ENCODE measurements at regions not wholly inside any gene's neighbourhood (a gene's known extent, or its start where the extent isn't known, plus 50 kb on each side); places are given as distances from the start of the nearest gene placed in this dataset.
A peak's percentile ranks its signal among the peaks of the same experiment; 100 is the strongest.

DNA sequence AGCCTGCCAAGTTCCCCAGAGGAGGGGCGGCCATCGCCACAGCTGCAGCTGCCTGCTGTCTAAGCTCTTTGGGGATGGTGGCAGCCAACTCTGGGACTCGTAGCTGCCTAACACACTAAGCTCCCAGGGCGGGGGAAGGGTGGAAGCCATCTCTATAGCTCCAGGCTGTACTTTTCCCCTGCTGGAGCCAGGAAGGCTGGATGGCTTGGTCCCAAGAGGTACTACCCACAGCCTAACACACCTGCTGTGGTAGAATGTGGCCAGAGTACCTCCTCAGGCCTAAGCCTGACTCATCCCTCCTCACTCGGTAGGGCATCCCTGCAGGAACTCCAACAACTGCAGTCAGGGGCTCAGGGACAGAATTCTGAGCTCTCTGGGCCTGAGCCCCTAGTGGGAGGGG lies 151.7 kb upstream of the TAC1 start:
- Mint-ChIP-seq H3K4me3 (no peak overlapping the region), H3K27me3 (ENCODE audit: low read depth in 3 of 3) (no peaks in the 10 kb centered on the region), H3K27ac (peak overlapping the region in 1 of 7 donors; percentile 46), H3K36me3 (no peaks in the 10 kb centered on the region), H3K4me1 (no peaks in the 10 kb centered on the region), H3K9me3 (peaks cover 2 to 15% (median 9%) of the 10 kb centered on the region in 7 donors)
- peaks cover 12 to 13% of the 10 kb centered on the region in 2 donors for H3K9me3 ChIP-seq (replicated peaks in 1 of 2; ENCODE audit: control insufficient read depth in 1 of 2, insufficient read depth in 1 of 2, low read length in 2 of 2)
- H3K4me3 ChIP-seq (replicated peaks in 1 of 3; ENCODE audit: low read depth in 2 of 3, low read length in 3 of 3), result no peak overlapping the region
- no peaks in the 10 kb centered on the region for H3K27me3 ChIP-seq (ENCODE audit: control insufficient read depth in 2 of 2, insufficient read depth in 2 of 2, low read length in 2 of 2)
- no peaks in the 10 kb centered on the region for H3K4me1 ChIP-seq (ENCODE audit: control insufficient read depth in 1 of 2, insufficient read depth in 2 of 2, low read length in 2 of 2)
- WGBS (ENCODE audit: insufficient coverage), result 100% methylated on average over 1 of the region's 5 CpGs
- intact Hi-C loops (cut with micrococcal nuclease), result no loop called here
- H3K9ac ChIP-seq (ENCODE audit: insufficient read depth, low read length, poor library complexity, severe bottlenecking), result no peak overlapping the region
- H3K27ac ChIP-seq (ENCODE audit: low read depth in 1 of 2, low read length in 2 of 2), result no peak overlapping the region
- no peak overlapping the region for H2AFZ ChIP-seq (ENCODE audit: insufficient read depth, low read depth, low read length, poor library complexity, severe bottlenecking)
- no peak for DNase-seq
- no peaks in the 10 kb centered on the region for H3K79me2 ChIP-seq (ENCODE audit: insufficient read depth, low read length)
- TF ChIP-seq, protein P1, sequence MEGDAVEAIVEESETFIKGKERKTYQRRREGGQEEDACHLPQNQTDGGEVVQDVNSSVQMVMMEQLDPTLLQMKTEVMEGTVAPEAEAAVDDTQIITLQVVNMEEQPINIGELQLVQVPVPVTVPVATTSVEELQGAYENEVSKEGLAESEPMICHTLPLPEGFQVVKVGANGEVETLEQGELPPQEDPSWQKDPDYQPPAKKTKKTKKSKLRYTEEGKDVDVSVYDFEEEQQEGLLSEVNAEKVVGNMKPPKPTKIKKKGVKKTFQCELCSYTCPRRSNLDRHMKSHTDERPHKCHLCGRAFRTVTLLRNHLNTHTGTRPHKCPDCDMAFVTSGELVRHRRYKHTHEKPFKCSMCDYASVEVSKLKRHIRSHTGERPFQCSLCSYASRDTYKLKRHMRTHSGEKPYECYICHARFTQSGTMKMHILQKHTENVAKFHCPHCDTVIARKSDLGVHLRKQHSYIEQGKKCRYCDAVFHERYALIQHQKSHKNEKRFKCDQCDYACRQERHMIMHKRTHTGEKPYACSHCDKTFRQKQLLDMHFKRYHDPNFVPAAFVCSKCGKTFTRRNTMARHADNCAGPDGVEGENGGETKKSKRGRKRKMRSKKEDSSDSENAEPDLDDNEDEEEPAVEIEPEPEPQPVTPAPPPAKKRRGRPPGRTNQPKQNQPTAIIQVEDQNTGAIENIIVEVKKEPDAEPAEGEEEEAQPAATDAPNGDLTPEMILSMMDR (IDR thresholded peaks at IDR 0.05), result no peak
- H4K20me1 ChIP-seq (ENCODE audit: insufficient read depth, low read length), result no peaks in the 10 kb centered on the region
- no peak overlapping the region for H3K4me2 ChIP-seq (replicated peaks; ENCODE audit: extremely low read depth, low read length, poor library complexity, severe bottlenecking)
- no peaks in the 10 kb centered on the region for H3K36me3 ChIP-seq (replicated peaks in 1 of 2; ENCODE audit: control insufficient read depth in 1 of 2, insufficient read depth in 2 of 2, low read length in 2 of 2)

DNA sequence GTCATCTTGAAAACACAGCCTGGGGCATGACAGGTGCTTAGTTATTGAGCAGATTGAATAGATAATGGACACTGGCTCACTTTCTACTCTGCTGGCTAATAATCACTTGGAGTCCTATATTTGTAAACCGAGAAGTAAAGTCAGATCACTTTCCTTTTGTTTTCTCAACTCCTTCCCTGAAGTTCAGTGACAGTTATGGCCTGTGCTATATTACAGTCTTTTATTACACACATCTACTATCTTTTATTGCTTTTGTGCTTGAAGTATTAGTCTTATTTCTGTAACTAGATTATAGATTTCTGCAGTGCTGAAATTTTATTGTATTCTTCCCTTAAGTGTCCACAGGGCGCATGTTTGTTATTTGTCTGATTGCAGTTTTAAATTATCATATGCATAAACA lies 136.4 kb upstream of the TAC1 start:
- H2AFZ ChIP-seq (ENCODE audit: insufficient read depth, low read depth, low read length, poor library complexity, severe bottlenecking), result no peak overlapping the region
- intact Hi-C loops (cut with micrococcal nuclease), result no loop called here
- no peak for DNase-seq
- H4K20me1 ChIP-seq (ENCODE audit: insufficient read depth, low read length), result no peaks in the 10 kb centered on the region
- no peaks in the 10 kb centered on the region for H3K4me1 ChIP-seq (ENCODE audit: control insufficient read depth in 1 of 2, insufficient read depth in 2 of 2, low read length in 2 of 2)
- no peak overlapping the region for H3K4me3 ChIP-seq (replicated peaks in 1 of 3; ENCODE audit: low read depth in 2 of 3, low read length in 3 of 3)
- H3K27ac Mint-ChIP-seq, result no peak overlapping the region
- H3K27me3 Mint-ChIP-seq (ENCODE audit: low read depth in 3 of 3), result peaks cover 0 to 1% (median 1%) of the 10 kb centered on the region in 3 donors
- no peak overlapping the region for H3K4me3 Mint-ChIP-seq
- H3K9me3 Mint-ChIP-seq, result peaks cover 2 to 14% (median 8%) of the 10 kb centered on the region in 7 donors
- no peaks in the 10 kb centered on the region for H3K79me2 ChIP-seq (ENCODE audit: insufficient read depth, low read length)
- no peak overlapping the region for H3K27ac ChIP-seq (ENCODE audit: low read depth in 1 of 2, low read length in 2 of 2)
- H3K36me3 Mint-ChIP-seq, result no peaks in the 10 kb centered on the region
- no peaks in the 10 kb centered on the region for H3K36me3 ChIP-seq (replicated peaks in 1 of 2; ENCODE audit: control insufficient read depth in 1 of 2, insufficient read depth in 2 of 2, low read length in 2 of 2)
- no peak overlapping the region for H3K9ac ChIP-seq (ENCODE audit: insufficient read depth, low read length, poor library complexity, severe bottlenecking)
- peaks cover 0 to 12% of the 10 kb centered on the region in 2 donors for H3K9me3 ChIP-seq (replicated peaks in 1 of 2; ENCODE audit: control insufficient read depth in 1 of 2, insufficient read depth in 1 of 2, low read length in 2 of 2)
- H3K27me3 ChIP-seq (ENCODE audit: control insufficient read depth in 2 of 2, insufficient read depth in 2 of 2, low read length in 2 of 2), result no peaks in the 10 kb centered on the region
- TF ChIP-seq, protein P1 (IDR thresholded peaks at IDR 0.05), result no peak
- H3K4me1 Mint-ChIP-seq, result no peaks in the 10 kb centered on the region
- 100% methylated on average over 1 of the region's 2 CpGs for WGBS (ENCODE audit: insufficient coverage)
- no peak overlapping the region for H3K4me2 ChIP-seq (replicated peaks; ENCODE audit: extremely low read depth, low read length, poor library complexity, severe bottlenecking)

All from CD14-positive monocyte (primary cell).